ENCODE measurements at regions not wholly inside any gene's neighbourhood (a gene's known extent, or its start where the extent isn't known, plus 50 kb on each side); places are given as distances from the start of the nearest gene placed in this dataset.
"Not testable (repeated sequence)": the region's sequence is repeated elsewhere in the genome, so short reads cannot be mapped to it uniquely, and the experiment has no call there.

- DNase-seq (ENCODE audit: low read depth), result no peak
- in situ Hi-C loops (cut with HindIII; ENCODE audit: low pct_unique_long_range_greater_than_20kb, low sequenced_read_pairs), result no loop called here
Measured at GRCh38 chr10:33841678-33842077, 507.2 kb upstream of the NRP1 start.

- in situ Hi-C loops (cut with HindIII; ENCODE audit: low pct_unique_long_range_greater_than_20kb, low sequenced_read_pairs), result no loop called here
- no peak for DNase-seq (ENCODE audit: low read depth)
Measured at GRCh38 chr10:33838731-33839130, 504.3 kb upstream of the NRP1 start.

DNA sequence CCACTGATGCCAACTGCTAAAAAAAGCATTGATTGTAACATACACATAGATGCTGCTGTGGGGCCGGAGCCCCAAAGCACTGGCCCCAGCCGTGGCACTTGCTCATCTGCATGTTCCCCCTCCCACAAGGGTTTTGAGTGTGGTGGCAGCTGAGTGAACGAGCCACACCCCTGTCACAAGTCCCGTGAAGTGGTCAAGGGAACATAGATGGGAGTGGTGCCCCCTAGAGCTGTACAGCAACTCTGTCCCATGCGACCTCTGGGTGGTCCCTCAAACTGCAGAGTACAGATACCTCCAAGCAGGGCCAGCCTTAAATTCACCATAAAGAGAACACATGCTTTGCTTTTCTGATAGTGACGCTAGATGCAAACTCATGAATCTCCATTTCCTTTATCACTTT lies 503.3 kb upstream of the NRP1 start:
- DNase-seq (ENCODE audit: low read depth), result no peak
- in situ Hi-C loops (cut with HindIII; ENCODE audit: low pct_unique_long_range_greater_than_20kb, low sequenced_read_pairs), result no loop called here

DNA sequence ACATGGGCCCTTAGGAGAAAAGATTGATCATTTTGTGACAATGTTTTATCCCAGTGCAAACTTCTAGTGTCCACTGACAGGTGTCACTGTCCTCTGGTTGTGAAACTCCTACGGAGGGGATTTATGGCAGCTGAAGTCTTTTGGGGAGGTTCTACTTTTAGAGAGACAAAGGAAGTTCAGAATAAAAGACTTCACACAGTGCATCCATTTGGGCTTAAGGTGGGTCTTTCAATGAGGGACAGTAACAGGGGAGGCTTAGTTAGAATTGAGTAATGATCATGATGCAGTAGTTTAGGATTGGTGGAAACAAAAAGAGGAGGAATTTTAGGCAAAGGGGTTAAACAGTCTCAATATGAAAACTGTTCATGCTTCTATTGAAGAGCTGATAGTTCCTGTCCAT lies 501.1 kb upstream of the NRP1 start:
- no peak for DNase-seq (ENCODE audit: low read depth)
- in situ Hi-C loops (cut with HindIII; ENCODE audit: low pct_unique_long_range_greater_than_20kb, low sequenced_read_pairs), result no loop called here

- in situ Hi-C loops (cut with HindIII; ENCODE audit: low pct_unique_long_range_greater_than_20kb, low sequenced_read_pairs), result no loop called here
- DNase-seq (ENCODE audit: low read depth), result no peak
Measured at GRCh38 chr10:33833566-33833965, 499.1 kb upstream of the NRP1 start.

DNA sequence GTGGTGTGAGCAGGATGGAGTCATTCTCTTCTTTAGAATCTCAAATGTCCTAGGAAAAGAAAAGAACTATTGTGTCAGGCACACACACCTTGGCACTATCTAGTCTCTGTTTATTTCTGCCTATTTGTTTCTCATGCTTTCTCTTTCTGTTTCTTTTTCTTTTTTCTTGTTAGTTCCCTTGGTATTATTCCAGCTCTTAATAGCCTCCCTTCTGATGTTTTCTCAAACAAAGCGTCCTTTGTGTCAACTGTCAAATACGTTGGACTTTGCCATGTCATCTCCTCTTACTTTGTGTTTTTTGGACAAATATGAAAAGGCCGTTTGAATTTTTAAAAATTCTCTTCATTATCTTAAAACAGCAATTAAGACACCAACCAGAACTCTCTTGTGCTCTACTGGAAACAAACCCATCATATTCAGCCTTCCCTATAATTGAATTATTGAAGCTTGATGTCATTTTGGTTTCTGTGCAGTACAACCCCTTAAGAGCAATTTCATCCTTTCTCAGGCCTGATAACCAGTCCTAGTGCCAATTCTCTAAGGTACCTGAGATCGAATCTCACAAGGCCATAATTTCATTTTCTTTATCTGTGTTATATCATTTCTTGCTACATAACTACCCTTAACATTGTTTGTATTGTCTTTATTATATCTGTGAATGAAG lies 497.8 kb upstream of the NRP1 start:
- in situ Hi-C loops (cut with HindIII; ENCODE audit: low pct_unique_long_range_greater_than_20kb, low sequenced_read_pairs), result no loop called here
- DNase-seq (ENCODE audit: low read depth), result no peak

GRCh38 chr10:33831591-33831990 lies 497.1 kb upstream of the NRP1 start:
- DNase-seq (ENCODE audit: low read depth), result no peak
- in situ Hi-C loops (cut with HindIII; ENCODE audit: low pct_unique_long_range_greater_than_20kb, low sequenced_read_pairs), result no loop called here

- in situ Hi-C loops (cut with HindIII; ENCODE audit: low pct_unique_long_range_greater_than_20kb, low sequenced_read_pairs), result not testable (repeated sequence)
Measured at GRCh38 chr10:33829899-33830298, 495.4 kb upstream of the NRP1 start.

GRCh38 chr10:33828592-33828991 lies 494.1 kb upstream of the NRP1 start:
- DNase-seq (ENCODE audit: low read depth), result no peak
- in situ Hi-C loops (cut with HindIII; ENCODE audit: low pct_unique_long_range_greater_than_20kb, low sequenced_read_pairs), result no loop called here

More at GRCh38 chr10:33829899-33830298, 495.4 kb upstream of the NRP1 start:
- not testable (repeated sequence) for DNase-seq (ENCODE audit: low read depth)

- DNase-seq (ENCODE audit: low read depth), result no peak
- in situ Hi-C loops (cut with HindIII; ENCODE audit: low pct_unique_long_range_greater_than_20kb, low sequenced_read_pairs), result no loop called here
Measured at GRCh38 chr10:33826186-33826585, 491.7 kb upstream of the NRP1 start.

DNA sequence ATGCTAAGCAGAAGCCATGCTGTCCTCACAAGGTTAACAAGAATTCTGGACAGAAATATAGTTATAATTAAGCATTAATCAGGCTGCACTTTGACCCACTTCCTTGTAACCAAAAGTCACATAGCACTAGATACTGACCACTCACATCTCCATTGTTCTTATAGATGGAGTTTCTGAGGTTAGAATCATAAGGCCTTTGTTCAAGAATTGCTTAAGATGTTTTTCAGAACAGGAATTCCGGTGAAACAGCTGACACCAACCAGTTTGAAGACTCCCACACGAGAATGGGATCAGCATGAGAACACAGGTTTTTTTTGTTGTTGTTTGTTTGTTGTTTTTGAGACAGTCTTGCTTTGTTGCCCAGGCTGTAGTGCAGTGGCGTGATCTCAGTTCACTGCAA lies 488.3 kb upstream of the NRP1 start:
- DNase-seq (ENCODE audit: low read depth), result no peak
- in situ Hi-C loops (cut with HindIII; ENCODE audit: low pct_unique_long_range_greater_than_20kb, low sequenced_read_pairs), result no loop called here

DNA sequence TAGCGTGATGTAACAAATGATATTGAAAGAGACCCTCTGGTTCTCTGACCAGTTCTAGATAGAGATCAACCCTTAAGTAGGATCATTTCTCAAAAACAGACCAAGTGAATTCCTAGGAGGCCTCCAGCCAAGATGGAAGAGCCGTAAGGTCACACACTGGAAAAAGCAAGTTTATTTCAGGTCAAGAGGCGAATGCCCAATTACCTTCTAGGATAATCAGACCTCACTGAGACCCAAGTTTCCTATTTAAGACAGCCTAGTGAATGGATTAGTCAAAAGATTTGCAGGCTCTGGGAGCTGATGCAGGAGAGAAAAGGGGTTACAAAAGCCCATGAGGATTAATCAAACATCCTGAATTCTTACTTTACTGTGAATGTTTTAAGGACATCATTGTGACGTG lies 486.1 kb upstream of the NRP1 start:
- no peak for DNase-seq (ENCODE audit: low read depth)
- in situ Hi-C loops (cut with HindIII; ENCODE audit: low pct_unique_long_range_greater_than_20kb, low sequenced_read_pairs), result no loop called here

- DNase-seq (ENCODE audit: low read depth), result no peak
- in situ Hi-C loops (cut with HindIII; ENCODE audit: low pct_unique_long_range_greater_than_20kb, low sequenced_read_pairs), result no loop called here
Measured at GRCh38 chr10:33819206-33819605, 484.7 kb upstream of the NRP1 start.

DNA sequence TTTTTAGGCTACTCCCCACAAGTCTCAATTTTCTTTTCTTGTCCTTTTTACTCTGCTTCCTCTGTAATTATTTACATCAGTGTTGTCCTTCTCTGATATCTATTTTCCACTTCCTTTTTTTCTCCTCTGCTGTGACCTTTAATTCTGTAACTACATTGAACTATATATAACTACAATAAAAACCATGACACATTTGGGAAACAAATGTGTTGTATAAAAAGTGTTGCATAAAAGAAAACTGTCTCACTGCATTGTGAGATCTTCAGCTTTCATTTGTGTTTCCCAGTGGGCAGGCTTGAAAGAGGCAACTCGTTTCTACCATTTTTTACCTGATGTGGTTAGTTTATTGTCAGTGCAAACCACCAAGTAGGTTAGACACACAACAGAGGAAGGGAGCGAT lies 483.9 kb upstream of the NRP1 start:
- in situ Hi-C loops (cut with HindIII; ENCODE audit: low pct_unique_long_range_greater_than_20kb, low sequenced_read_pairs), result no loop called here
- no peak for DNase-seq (ENCODE audit: low read depth)

DNA sequence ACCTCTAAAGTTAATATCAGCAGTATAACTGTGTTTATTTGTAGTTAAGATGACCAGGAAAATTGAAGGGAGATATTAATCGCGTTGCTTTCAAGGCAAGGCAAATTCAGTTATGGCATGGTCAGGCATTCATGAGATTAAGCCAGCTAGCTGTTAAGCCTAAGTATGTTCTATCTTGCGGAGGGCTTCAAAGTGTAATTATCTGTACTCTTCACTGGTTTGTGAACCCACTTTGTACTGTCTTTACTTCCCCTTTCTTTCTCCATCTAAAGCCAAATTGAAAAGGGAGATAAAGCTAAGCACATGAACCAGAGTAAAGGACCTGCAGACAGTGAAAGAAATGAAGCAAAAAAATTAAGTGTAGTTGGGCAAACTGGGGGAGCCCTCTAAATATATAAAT lies 483.1 kb upstream of the NRP1 start:
- in situ Hi-C loops (cut with HindIII; ENCODE audit: low pct_unique_long_range_greater_than_20kb, low sequenced_read_pairs), result no loop called here

GRCh38 chr10:33815776-33816175 lies 481.3 kb upstream of the NRP1 start:
- in situ Hi-C loops (cut with HindIII; ENCODE audit: low pct_unique_long_range_greater_than_20kb, low sequenced_read_pairs), result no loop called here
- peak; percentile 18 for DNase-seq (ENCODE audit: low read depth)

More for the DNA sequence above, 483.1 kb upstream of the NRP1 start:
- no peak for DNase-seq (ENCODE audit: low read depth)

DNA sequence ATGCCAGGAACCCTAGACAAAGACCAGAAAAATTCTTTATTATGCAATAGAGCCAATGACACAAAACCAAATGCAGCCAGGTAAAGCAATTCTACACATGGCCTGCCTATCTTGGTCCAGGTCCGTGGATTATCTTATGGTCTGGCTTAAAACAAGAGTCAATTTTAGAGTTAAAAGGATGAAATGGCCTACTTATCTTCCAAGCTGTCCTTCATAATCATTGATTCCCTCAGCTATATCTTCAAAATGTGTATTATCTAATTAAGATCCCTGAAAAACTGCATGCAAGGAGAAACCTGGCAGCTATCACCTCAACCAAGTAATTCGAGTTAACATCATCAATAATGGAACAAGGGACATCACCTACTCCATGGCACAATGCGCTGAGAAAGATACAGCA lies 479.4 kb upstream of the NRP1 start:
- in situ Hi-C loops (cut with HindIII; ENCODE audit: low pct_unique_long_range_greater_than_20kb, low sequenced_read_pairs), result no loop called here
- no peak for DNase-seq (ENCODE audit: low read depth)

DNA sequence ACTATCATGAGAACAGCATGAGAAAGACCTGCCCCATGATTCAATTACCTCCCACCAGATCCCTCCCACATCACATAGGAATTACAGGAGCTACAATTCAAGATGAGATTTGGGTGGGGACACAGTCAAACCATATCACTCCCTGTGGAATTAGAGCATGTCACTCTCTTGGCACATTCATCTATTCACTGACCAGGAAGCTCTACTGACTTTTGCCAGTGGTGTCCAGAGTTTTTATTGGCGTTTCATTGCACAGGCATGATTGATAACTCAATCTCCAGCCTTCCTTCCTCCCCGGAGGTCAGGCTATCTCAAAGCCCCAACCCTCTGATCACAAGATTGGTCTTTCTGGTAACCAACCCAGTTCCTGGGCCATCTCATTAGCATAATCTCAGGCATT lies 478.9 kb upstream of the NRP1 start:
- no peak for DNase-seq (ENCODE audit: low read depth)
- in situ Hi-C loops (cut with HindIII; ENCODE audit: low pct_unique_long_range_greater_than_20kb, low sequenced_read_pairs), result no loop called here

DNA sequence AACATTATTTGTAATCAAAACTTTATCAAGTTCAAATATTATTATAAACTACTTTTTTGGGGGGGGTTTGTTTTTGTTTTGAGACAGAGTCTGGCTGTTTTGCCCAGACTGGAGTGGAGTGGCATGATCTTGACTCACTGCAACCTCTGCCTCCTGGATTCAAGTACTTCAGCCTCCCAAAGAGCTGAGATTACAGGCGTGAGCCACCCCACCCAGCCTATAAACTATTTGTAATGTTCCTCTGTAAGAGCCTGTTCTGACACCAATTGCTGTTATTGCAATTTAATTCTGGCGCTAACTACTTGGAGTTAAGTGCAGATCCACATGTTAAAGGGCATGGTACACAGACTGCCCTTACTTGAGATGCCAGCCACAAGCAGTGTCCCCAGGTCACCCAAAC lies 478.1 kb upstream of the NRP1 start:
- DNase-seq (ENCODE audit: low read depth), result no peak
- in situ Hi-C loops (cut with HindIII; ENCODE audit: low pct_unique_long_range_greater_than_20kb, low sequenced_read_pairs), result no loop called here

- in situ Hi-C loops (cut with HindIII; ENCODE audit: low pct_unique_long_range_greater_than_20kb, low sequenced_read_pairs), result no loop called here
Measured at GRCh38 chr10:33810986-33811385, 476.5 kb upstream of the NRP1 start.

GRCh38 chr10:33809732-33810131 lies 475.3 kb upstream of the NRP1 start:
- in situ Hi-C loops (cut with HindIII; ENCODE audit: low pct_unique_long_range_greater_than_20kb, low sequenced_read_pairs), result no loop called here
- no peak for DNase-seq (ENCODE audit: low read depth)

More at GRCh38 chr10:33810986-33811385, 476.5 kb upstream of the NRP1 start:
- no peak for DNase-seq (ENCODE audit: low read depth)

Measured in Caki2 (cell line).